ENCODE measurements at regions not wholly inside any gene's neighbourhood (a gene's known extent, or its start where the extent isn't known, plus 50 kb on each side); places are given as distances from the start of the nearest gene placed in this dataset.

DNA sequence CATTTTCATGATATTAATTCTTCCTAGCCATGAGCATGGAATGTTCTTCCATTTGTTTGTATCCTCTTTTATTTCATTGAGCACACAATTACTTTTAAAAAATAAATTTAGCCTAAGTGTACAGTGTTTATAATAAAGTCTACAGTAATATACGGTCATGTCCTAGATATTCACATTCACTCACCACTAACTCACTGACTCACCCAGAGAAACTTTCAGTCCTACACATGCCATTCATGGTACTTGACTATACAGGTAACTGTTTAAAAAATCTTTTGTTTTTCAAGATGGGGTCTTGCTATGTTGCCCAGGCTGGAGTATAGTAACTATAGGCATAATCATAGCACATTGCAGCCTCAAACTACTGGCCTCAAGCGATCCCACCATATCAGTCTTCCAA is 348.1 kb downstream of the RAPGEF2 start:
- no peak for TF ChIP-seq NR3C1 (IDR thresholded peaks at IDR 0.05)
- TF ChIP-seq, protein P1, sequence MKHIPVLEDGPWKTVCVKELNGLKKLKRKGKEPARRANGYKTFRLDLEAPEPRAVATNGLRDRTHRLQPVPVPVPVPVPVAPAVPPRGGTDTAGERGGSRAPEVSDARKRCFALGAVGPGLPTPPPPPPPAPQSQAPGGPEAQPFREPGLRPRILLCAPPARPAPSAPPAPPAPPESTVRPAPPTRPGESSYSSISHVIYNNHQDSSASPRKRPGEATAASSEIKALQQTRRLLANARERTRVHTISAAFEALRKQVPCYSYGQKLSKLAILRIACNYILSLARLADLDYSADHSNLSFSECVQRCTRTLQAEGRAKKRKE (CRISPR knock-in tag; IDR thresholded peaks at IDR 0.05; ENCODE audit: low read depth) = no peak
- TF ChIP-seq CEBPB (IDR thresholded peaks at IDR 0.05) = no peak
- TF ChIP-seq POLR2A (IDR thresholded peaks at IDR 0.05; ENCODE audit: low read length) = no peak
- no peak for TF ChIP-seq RAD21 (conservative IDR thresholded peaks at IDR 0.05 in 1 of 2, IDR thresholded peaks at IDR 0.05 in 1 of 2)
- TF ChIP-seq EP300 (IDR thresholded peaks at IDR 0.05) = no peak
- TF ChIP-seq CBX2 (IDR thresholded peaks at IDR 0.05; ENCODE audit: borderline replicate concordance, low read depth) = no peak
- no peak for TF ChIP-seq MYC (IDR thresholded peaks at IDR 0.05; ENCODE audit: borderline replicate concordance, low read length)
- TF ChIP-seq, protein P2, sequence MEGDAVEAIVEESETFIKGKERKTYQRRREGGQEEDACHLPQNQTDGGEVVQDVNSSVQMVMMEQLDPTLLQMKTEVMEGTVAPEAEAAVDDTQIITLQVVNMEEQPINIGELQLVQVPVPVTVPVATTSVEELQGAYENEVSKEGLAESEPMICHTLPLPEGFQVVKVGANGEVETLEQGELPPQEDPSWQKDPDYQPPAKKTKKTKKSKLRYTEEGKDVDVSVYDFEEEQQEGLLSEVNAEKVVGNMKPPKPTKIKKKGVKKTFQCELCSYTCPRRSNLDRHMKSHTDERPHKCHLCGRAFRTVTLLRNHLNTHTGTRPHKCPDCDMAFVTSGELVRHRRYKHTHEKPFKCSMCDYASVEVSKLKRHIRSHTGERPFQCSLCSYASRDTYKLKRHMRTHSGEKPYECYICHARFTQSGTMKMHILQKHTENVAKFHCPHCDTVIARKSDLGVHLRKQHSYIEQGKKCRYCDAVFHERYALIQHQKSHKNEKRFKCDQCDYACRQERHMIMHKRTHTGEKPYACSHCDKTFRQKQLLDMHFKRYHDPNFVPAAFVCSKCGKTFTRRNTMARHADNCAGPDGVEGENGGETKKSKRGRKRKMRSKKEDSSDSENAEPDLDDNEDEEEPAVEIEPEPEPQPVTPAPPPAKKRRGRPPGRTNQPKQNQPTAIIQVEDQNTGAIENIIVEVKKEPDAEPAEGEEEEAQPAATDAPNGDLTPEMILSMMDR (IDR thresholded peaks at IDR 0.05) = no peak
